HG03060 (cell line): ENCODE measurements at regions not wholly inside any gene's neighbourhood (a gene's known extent, or its start where the extent isn't known, plus 50 kb on each side); places are given as distances from the start of the nearest gene placed in this dataset.

Experiments
- ATAC-seq: cut with Tn5 transposase; IDR thresholded peaks from one replicate; pipeline ENCODE4 v1.9.1; 2021; ENCODE audit warnings: low read depth, moderate number of reproducible peaks; ENCODE audit not compliant: unreplicated experiment

GRCh38 chr18:45291621-45292615 is 323.4 kb upstream of the SLC14A2 start:
- no peak for ATAC-seq

- ATAC-seq: no peak
These were observed 319.9 kb upstream of the SLC14A2 start for GRCh38 chr18:45295388-45295787.

DNA sequence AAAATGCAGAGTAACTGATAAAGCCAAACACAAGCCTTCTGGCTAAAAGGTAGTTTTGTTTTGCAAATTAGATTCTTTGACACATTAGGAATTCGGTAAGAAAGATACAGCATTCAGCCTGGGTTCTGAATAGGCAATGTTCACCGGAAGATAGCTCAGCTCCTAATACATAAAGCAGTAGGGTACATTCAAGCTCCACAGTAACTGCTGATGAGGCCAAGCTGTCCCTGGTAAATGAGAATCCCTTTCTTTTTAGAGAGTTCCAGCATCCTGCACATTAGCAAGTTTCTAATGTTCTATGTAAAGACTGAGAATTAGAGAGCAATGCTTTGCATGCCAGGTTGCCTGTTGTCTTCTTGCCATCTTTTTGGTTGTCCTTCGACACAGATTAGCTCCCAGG is 316.3 kb upstream of the SLC14A2 start:
- no peak for ATAC-seq

GRCh38 chr18:45303026-45303425 is 312.2 kb upstream of the SLC14A2 start:
- no peak for ATAC-seq

- no peak for ATAC-seq
These were observed 310.7 kb upstream of the SLC14A2 start for GRCh38 chr18:45304558-45304957.

GRCh38 chr18:45312555-45313126 is 302.6 kb upstream of the SLC14A2 start:
- ATAC-seq: no peak

DNA sequence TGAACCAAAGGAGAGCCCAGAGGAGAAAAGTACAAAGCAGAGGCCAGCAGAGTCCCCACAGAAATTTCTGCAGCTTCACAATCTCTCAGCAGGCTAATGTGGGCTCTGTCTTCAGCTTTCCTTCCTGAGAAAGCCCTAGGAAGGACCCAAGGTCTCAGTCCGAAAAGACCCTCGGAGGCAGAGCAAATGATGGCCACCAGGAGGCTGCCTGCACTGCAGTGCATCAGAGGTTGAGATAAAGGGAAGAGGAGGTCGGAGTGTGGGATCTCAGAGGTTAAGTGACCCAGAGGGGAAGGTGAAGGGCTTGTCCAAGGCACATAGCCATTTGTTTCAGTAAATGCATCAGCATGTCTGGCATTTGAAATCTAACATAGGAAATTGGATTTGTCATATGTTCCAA is 299.1 kb upstream of the SLC14A2 start:
- ATAC-seq: no peak

DNA sequence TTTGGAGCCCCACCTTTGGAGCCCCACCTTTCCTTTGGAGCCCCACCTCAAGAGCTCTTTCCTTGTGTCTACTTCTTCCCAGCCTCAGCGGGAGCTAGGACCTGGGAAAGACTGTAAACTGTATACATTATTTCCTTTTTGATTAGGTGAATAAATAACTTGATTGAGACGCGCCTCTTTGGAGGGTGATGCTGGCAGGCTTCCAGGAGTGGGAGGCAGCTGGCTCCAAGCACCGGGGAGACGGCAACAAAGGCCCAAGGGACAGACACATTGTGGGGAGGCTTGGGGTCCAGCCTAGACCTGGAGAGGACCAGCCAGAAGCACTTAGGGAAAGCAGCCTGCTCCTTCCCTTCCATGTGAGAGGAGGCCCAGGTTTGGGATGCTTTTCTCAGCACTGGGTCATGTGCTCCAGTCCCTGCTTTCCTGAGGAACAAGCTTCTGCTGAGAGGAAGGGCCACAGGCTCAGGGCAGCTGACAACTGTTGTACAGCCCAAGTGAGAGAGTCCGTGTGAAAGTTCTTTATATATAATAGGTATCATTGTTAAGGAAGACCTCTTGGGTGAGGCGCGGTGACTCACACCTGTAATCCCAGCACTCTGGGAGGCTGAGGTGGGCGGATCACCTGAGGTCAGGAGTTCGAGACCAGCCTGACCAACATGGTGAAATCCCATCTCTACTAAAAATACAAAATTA is 297.2 kb upstream of the SLC14A2 start:
- no peak for ATAC-seq

GRCh38 chr18:45320724-45321123 is 294.6 kb upstream of the SLC14A2 start:
- no peak for ATAC-seq

DNA sequence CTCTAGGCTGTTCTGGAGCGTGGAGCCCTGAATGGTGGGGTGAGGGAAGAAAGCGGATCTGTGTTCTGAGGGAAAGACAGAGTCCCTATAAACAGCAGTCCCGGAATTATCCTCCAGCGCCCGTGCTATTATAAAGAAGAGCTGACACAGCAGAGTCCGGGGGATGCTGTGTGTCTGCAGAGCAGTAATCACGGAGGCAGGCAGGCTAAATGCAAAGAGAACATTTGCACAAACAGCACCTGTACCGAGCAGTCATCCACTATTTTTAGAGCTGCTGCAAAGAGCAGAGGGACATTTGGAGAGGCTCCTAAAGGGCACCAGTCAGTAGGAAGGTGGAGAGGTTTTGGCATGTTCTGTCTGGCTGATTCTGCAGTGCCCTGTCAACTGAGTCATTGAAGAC is 293.8 kb upstream of the SLC14A2 start:
- ATAC-seq: no peak

GRCh38 chr18:45322343-45322742 is 292.9 kb upstream of the SLC14A2 start:
- no peak for ATAC-seq

GRCh38 chr18:45324101-45324494 is 291.2 kb upstream of the SLC14A2 start:
- no peak for ATAC-seq

GRCh38 chr18:45324495-45325113 is 290.7 kb upstream of the SLC14A2 start:
- ATAC-seq: no peak

DNA sequence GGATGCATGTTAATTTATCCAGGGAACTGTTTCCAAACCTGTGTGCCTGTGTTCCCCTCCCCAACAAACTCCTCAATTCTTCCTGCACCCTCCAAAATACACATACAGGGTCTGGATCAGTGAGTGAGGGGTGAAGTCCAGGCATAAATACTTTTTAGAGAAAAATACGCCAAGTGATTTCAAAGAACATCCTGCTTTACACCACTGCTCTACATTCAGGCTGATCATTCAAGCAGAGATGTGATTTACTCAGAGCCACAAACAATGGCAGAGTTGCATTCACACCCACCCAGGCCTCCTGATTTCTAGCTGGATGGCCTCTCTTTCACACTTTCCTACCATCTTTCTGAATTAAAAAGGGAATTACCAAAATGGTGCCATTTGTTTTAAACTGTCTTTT is 289.5 kb upstream of the SLC14A2 start:
- ATAC-seq: no peak

GRCh38 chr18:45326505-45326904 is 288.8 kb upstream of the SLC14A2 start:
- ATAC-seq: no peak

DNA sequence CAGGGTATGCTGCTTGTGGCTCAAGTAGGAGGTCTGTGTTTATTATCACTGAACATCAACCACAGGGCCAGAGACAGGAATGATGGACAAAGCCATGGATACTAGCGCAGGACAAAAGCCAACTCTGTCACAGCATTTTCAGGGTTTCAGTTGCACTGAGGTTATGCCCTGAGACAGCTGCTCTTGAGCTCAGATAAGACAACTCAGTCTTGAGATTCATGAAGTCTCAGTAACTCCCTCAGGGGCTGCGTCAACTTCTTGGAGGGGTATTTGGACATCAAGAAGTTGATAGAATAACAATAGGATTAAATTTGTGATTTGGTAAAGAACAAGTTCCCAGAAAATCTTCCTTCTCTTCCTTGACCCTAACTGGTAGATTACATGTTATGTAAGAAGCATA is 287.0 kb upstream of the SLC14A2 start:
- ATAC-seq: no peak

DNA sequence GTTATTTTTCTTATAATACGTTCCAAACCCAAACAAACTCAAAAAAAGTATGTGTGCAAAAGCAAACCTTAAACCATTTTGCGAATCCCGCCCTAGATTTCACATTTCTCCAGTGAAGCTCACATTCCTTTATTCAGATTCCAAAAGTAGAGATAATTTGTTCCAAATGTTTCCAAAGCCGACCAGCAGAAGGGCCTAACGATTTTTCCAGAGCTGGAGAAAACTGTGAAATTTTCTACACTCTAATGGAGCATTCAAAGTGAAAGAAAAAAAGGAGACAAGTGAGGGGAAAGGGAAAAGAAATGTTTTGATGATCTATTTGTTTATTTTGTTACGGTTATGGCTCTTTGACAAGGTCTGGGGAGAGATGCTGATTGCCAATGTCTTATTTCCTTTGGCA is 286.5 kb upstream of the SLC14A2 start:
- ATAC-seq: no peak

- ATAC-seq: no peak
These were observed 286.0 kb upstream of the SLC14A2 start for GRCh38 chr18:45329316-45329715.

DNA sequence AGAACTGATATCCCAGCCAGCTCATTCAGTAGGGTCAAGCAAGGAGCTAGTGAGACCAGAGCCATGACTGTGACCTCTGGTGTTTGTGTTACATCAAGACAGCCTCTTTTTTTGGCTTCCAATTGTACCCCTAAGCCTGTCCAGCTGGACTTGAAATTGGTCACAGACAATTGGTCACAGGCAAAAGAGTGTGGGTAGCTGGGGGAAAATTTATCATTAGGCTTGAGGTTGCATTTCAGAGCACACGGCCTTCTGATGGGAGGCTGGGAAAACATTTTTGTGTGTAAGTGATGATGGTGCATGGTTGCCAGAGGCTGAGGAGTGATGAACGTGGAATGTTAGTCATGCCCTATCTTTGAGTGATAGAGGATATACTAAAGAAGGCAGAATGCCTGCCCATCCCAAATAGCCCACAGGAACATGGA is 285.1 kb upstream of the SLC14A2 start:
- ATAC-seq: no peak

- ATAC-seq: no peak
These were observed 282.4 kb upstream of the SLC14A2 start for GRCh38 chr18:45332871-45333270.

- no peak for ATAC-seq
These were observed 281.1 kb upstream of the SLC14A2 start for GRCh38 chr18:45334191-45334590.
